H1 (cell line): ENCODE measurements at regions not wholly inside any gene's neighbourhood (a gene's known extent, or its start where the extent isn't known, plus 50 kb on each side); places are given as distances from the start of the nearest gene placed in this dataset.

Experiments
- CBX5 ChIP-seq: fragments of 300-800, 300-1000 bp; sonication (generic); IDR thresholded peaks from 2 replicates; pipeline ENCODE4 v1.7.1; 2016; ENCODE audit warnings: antibody characterized with exemption, low read length, low read depth
- CHD7 ChIP-seq: fragments of 300-600 bp; sonication (generic); IDR thresholded peaks from 2 replicates; pipeline ENCODE4 v1.7.1; 2012; ENCODE audit warnings: low read length, moderate library complexity, mild to moderate bottlenecking, inconsistent platforms; ENCODE audit not compliant: insufficient replicate concordance
- GABPA ChIP-seq: IDR thresholded peaks from 2 replicates; pipeline ENCODE4 v1.6.1; 2011; ENCODE audit warnings: mild to moderate bottlenecking, low read length, moderate library complexity, borderline replicate concordance; ENCODE audit not compliant: insufficient read depth

GRCh38 chr2:114139542-114139941, 249.7 kb downstream of the ACTR3 start (continued):
- TF ChIP-seq CHD7 (no peak), CBX5 (no peak), GABPA (no peak)
